ENCODE measurements at regions not wholly inside any gene's neighbourhood (a gene's known extent, or its start where the extent isn't known, plus 50 kb on each side); places are given as distances from the start of the nearest gene placed in this dataset.

DNA sequence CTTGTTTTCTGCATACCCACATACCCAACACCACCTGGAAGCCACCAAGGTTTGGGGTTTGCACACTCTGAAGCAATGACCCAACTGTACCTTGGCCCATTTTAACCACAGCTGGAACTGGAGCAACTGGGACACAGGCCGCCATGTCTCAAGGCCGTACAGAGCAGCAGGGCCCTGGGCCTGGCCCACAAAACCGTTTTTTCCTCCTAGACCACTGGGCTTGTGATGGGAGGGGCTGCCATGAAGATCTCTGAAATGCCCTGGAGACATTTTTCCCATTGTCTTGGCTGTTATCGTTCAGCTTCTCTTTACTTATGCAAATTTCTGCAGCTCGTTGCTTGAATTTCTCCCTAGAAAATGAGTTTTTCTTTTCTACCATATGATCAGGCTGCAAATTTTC is 96.7 kb upstream of the PLEKHA5 start:
- Histone ChIP-seq H3K4me1 (ENCODE audit: insufficient read depth, low read length, poor library complexity, severe bottlenecking) (no peaks in the 10 kb centered on the region), H3K9ac (ENCODE audit: low read depth, low read length, poor library complexity, severe bottlenecking) (no peak overlapping the region), H4K20me1 (ENCODE audit: insufficient read depth, low read length, poor library complexity, severe bottlenecking) (no peaks in the 10 kb centered on the region), H2AFZ (ENCODE audit: low read length) (no peak overlapping the region), H3K9me3 (ENCODE audit: insufficient read depth, low read depth, low read length) (peaks cover 5% of the 10 kb centered on the region; the same call in 1 of the 2 replicates), H3F3A (ENCODE audit: low read depth) (no peaks in the 10 kb centered on the region), H3K79me2 (ENCODE audit: insufficient read depth, low read length) (no peaks in the 10 kb centered on the region), H3K36me3 (ENCODE audit: insufficient read depth, low read length) (no peaks in the 10 kb centered on the region), H3K9me2 (replicated peaks; ENCODE audit: low read depth, low read length) (no peaks in the 10 kb centered on the region), H3K4me2 (ENCODE audit: low read depth, low read length, poor library complexity, severe bottlenecking) (no peak overlapping the region), H3K27me3 (ENCODE audit: insufficient read depth, low read length, poor library complexity, severe bottlenecking) (no peaks in the 10 kb centered on the region), H3K4me3 (ENCODE audit: low read length, poor library complexity, severe bottlenecking) (no peak overlapping the region)
- TF ChIP-seq, protein P1, sequence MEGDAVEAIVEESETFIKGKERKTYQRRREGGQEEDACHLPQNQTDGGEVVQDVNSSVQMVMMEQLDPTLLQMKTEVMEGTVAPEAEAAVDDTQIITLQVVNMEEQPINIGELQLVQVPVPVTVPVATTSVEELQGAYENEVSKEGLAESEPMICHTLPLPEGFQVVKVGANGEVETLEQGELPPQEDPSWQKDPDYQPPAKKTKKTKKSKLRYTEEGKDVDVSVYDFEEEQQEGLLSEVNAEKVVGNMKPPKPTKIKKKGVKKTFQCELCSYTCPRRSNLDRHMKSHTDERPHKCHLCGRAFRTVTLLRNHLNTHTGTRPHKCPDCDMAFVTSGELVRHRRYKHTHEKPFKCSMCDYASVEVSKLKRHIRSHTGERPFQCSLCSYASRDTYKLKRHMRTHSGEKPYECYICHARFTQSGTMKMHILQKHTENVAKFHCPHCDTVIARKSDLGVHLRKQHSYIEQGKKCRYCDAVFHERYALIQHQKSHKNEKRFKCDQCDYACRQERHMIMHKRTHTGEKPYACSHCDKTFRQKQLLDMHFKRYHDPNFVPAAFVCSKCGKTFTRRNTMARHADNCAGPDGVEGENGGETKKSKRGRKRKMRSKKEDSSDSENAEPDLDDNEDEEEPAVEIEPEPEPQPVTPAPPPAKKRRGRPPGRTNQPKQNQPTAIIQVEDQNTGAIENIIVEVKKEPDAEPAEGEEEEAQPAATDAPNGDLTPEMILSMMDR (conservative IDR thresholded peaks at IDR 0.05; ENCODE audit: low read length): no peak
- no peak for TF ChIP-seq EZH2phosphoT487 (IDR thresholded peaks at IDR 0.05; ENCODE audit: borderline replicate concordance)

DNA sequence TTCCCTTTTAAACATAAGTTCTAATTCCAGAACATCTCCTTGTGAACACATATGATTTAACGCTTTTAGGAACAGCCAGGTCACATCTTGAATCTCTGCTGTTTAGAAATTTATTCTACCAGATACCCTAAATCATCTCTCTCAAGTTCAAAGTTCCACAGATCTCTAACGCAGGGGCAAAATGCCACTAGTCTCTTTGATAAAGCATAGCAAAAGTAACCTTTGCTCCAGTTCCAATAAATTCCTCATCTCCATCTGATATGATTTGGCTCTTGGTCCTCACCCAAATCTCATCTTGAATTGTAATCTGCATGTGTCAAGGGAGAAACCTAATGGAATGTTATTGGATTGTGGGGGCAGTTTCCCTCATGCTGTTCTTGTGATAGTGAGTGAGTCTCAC is 96.3 kb upstream of the PLEKHA5 start:
- Histone ChIP-seq H3K9ac (ENCODE audit: low read depth, low read length, poor library complexity, severe bottlenecking) (no peak overlapping the region), H3K9me2 (replicated peaks; ENCODE audit: low read depth, low read length) (no peaks in the 10 kb centered on the region), H3K4me2 (ENCODE audit: low read depth, low read length, poor library complexity, severe bottlenecking) (no peak overlapping the region), H3K27me3 (ENCODE audit: insufficient read depth, low read length, poor library complexity, severe bottlenecking) (no peaks in the 10 kb centered on the region), H3K4me1 (ENCODE audit: insufficient read depth, low read length, poor library complexity, severe bottlenecking) (no peaks in the 10 kb centered on the region), H2AFZ (ENCODE audit: low read length) (no peak overlapping the region), H3K4me3 (ENCODE audit: low read length, poor library complexity, severe bottlenecking) (no peak overlapping the region), H4K20me1 (ENCODE audit: insufficient read depth, low read length, poor library complexity, severe bottlenecking) (no peaks in the 10 kb centered on the region), H3K79me2 (ENCODE audit: insufficient read depth, low read length) (no peaks in the 10 kb centered on the region), H3F3A (ENCODE audit: low read depth) (no peaks in the 10 kb centered on the region), H3K36me3 (ENCODE audit: insufficient read depth, low read length) (no peaks in the 10 kb centered on the region), H3K9me3 (ENCODE audit: insufficient read depth, low read depth, low read length) (peaks cover 5% of the 10 kb centered on the region; the same call in 1 of the 2 replicates)
- TF ChIP-seq, protein P1 (conservative IDR thresholded peaks at IDR 0.05; ENCODE audit: low read length): no peak
- TF ChIP-seq EZH2phosphoT487 (IDR thresholded peaks at IDR 0.05; ENCODE audit: borderline replicate concordance): no peak

DNA sequence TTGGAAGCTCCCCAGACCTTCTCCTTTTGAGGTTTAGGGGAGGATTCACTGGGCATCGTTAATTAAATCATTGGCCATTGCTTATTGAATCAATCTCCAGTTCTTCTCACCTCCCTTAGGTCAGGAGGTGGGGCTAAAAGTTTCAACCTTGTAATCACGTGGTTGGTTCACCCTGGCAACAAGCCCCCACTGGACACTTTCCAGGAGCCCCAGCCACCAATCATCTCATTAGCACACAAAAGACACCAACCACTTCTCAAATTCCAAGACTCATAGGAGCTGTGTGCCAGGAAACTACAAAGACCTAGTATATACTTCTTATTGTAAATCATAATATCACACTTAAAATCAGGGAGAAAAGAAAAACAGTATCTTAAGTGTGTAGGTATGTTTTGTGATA is 94.6 kb upstream of the PLEKHA5 start:
- Histone ChIP-seq H3K9me2 (replicated peaks; ENCODE audit: low read depth, low read length) (no peaks in the 10 kb centered on the region), H2AFZ (ENCODE audit: low read length) (no peak overlapping the region), H3K36me3 (ENCODE audit: insufficient read depth, low read length) (no peaks in the 10 kb centered on the region), H3K9me3 (ENCODE audit: insufficient read depth, low read depth, low read length) (peaks cover 5% of the 10 kb centered on the region; the same call in 1 of the 2 replicates), H3K27me3 (ENCODE audit: insufficient read depth, low read length, poor library complexity, severe bottlenecking) (no peaks in the 10 kb centered on the region), H3F3A (ENCODE audit: low read depth) (no peaks in the 10 kb centered on the region), H3K4me1 (ENCODE audit: insufficient read depth, low read length, poor library complexity, severe bottlenecking) (no peaks in the 10 kb centered on the region), H3K9ac (ENCODE audit: low read depth, low read length, poor library complexity, severe bottlenecking) (no peak overlapping the region), H3K79me2 (ENCODE audit: insufficient read depth, low read length) (no peaks in the 10 kb centered on the region), H4K20me1 (ENCODE audit: insufficient read depth, low read length, poor library complexity, severe bottlenecking) (no peaks in the 10 kb centered on the region), H3K4me2 (ENCODE audit: low read depth, low read length, poor library complexity, severe bottlenecking) (no peak overlapping the region), H3K4me3 (ENCODE audit: low read length, poor library complexity, severe bottlenecking) (no peak overlapping the region)
- TF ChIP-seq, protein P1 (conservative IDR thresholded peaks at IDR 0.05; ENCODE audit: low read length): no peak
- no peak for TF ChIP-seq EZH2phosphoT487 (IDR thresholded peaks at IDR 0.05; ENCODE audit: borderline replicate concordance)

Data from Loucy (cell line).